ENCODE measurements at regions not wholly inside any gene's neighbourhood (a gene's known extent, or its start where the extent isn't known, plus 50 kb on each side); places are given as distances from the start of the nearest gene placed in this dataset.

- TF ChIP-seq CTCF (IDR thresholded peaks at IDR 0.05), result no peak
- ATAC-seq (no peak), DNase-seq (no peak)
- intact Hi-C loops (cut with DNase I), result no loop called here
- no peaks in the 10 kb centered on the region for H3K4me1 ChIP-seq
- H3K4me3 ChIP-seq, result no peak overlapping the region
- no peak overlapping the region for H3K27ac ChIP-seq
- no peaks in the 10 kb centered on the region for H3K27me3 ChIP-seq (ENCODE audit: low read depth)
- no peaks in the 10 kb centered on the region for H3K9me3 ChIP-seq
- no peaks in the 10 kb centered on the region for H3K36me3 ChIP-seq
Observed at GRCh38 chr12:34210689-34211530, 188.6 kb downstream of the ALG10 start.

GRCh38 chr12:34212651-34213050 is 190.4 kb downstream of the ALG10 start:
- Histone ChIP-seq H3K9me3 (no peaks in the 10 kb centered on the region), H3K27me3 (ENCODE audit: low read depth) (no peaks in the 10 kb centered on the region), H3K4me1 (no peaks in the 10 kb centered on the region), H3K4me3 (no peak overlapping the region), H3K36me3 (no peaks in the 10 kb centered on the region), H3K27ac (no peak overlapping the region)
- intact Hi-C loops (cut with DNase I), result no loop called here
- TF ChIP-seq CTCF (IDR thresholded peaks at IDR 0.05), result no peak
- DNase-seq (no peak), ATAC-seq (no peak)

GRCh38 chr12:34214011-34214410 is 191.7 kb downstream of the ALG10 start:
- Histone ChIP-seq H3K36me3 (no peaks in the 10 kb centered on the region), H3K9me3 (no peaks in the 10 kb centered on the region), H3K4me3 (no peak overlapping the region), H3K4me1 (peaks cover 7% of the 10 kb centered on the region), H3K27ac (no peak overlapping the region), H3K27me3 (ENCODE audit: low read depth) (no peaks in the 10 kb centered on the region)
- DNase-seq, result no peak
- no peak for ATAC-seq
- intact Hi-C loops (cut with DNase I), result no loop called here
- TF ChIP-seq CTCF (IDR thresholded peaks at IDR 0.05), result no peak

- Histone ChIP-seq H3K27me3 (ENCODE audit: low read depth) (no peaks in the 10 kb centered on the region), H3K4me1 (peaks cover 7% of the 10 kb centered on the region), H3K4me3 (no peak overlapping the region), H3K9me3 (no peaks in the 10 kb centered on the region), H3K27ac (no peak overlapping the region), H3K36me3 (no peaks in the 10 kb centered on the region)
- intact Hi-C loops (cut with DNase I), result no loop called here
- ATAC-seq, result no peak
- no peak for TF ChIP-seq CTCF (IDR thresholded peaks at IDR 0.05)
- no peak for DNase-seq
Observed at GRCh38 chr12:34215213-34215892, 193.1 kb downstream of the ALG10 start.

GRCh38 chr12:34215893-34216285 is 193.6 kb downstream of the ALG10 start:
- peaks cover 7% of the 10 kb centered on the region for H3K4me1 ChIP-seq
- no peaks in the 10 kb centered on the region for H3K27me3 ChIP-seq (ENCODE audit: low read depth)

More at GRCh38 chr12:34215893-34216285, 193.6 kb downstream of the ALG10 start:
- intact Hi-C loops (cut with DNase I), result no loop called here
- DNase-seq, result no peak
- no peak for TF ChIP-seq CTCF (IDR thresholded peaks at IDR 0.05)
- no peaks in the 10 kb centered on the region for H3K9me3 ChIP-seq
- no peak for ATAC-seq
- no peak overlapping the region for H3K27ac ChIP-seq
- H3K36me3 ChIP-seq, result no peaks in the 10 kb centered on the region
- no peak overlapping the region for H3K4me3 ChIP-seq
